8988T (cell line): ENCODE measurements at regions not wholly inside any gene's neighbourhood (a gene's known extent, or its start where the extent isn't known, plus 50 kb on each side); places are given as distances from the start of the nearest gene placed in this dataset.

Experiments used
- DNase-seq: peaks from one replicate; pipeline ENCODE4 v3.0.0; 2011

DNA sequence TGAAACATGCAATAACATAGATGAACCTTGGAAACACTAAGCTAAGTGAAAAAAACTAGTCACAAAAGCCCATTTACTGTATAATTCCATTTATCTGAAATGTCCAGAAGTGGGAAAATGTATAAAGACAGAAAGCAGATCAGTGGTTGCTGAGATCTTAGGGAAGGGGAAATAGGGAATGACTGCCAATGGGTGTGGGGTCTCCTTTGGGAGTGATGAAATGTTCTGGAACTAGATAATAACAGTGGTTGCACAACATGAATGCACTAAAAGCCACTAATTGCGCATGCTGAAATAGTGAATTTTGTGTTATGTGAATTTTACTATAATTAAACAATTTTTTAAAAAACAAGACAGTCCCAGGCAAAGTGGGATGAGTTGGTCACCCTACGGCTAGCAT, 472.8 kb downstream of the CCDC171 start:
- no peak for DNase-seq

GRCh38 chr9:16026886-16027285, 474.0 kb downstream of the CCDC171 start:
- no peak for DNase-seq

DNA sequence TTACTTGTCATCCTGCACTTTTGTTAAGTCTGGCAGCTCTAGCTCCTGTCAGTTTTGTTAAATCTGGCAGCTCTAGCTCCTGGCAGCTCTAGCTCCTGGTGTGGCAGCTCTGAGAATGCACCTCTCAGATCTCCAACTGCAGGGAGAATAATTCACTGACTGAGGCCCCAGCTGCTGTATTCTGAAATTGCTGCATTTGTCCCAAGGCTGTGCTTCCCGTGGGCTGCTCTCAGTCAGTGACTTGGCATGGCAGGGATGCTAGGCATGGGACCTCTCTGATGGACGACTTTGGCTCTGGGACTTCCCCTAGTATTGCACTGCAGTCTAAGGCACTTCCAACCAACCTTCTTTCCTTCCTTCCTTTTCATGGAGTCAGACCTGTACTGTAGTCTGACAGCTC, 475.7 kb downstream of the CCDC171 start:
- no peak for DNase-seq

DNA sequence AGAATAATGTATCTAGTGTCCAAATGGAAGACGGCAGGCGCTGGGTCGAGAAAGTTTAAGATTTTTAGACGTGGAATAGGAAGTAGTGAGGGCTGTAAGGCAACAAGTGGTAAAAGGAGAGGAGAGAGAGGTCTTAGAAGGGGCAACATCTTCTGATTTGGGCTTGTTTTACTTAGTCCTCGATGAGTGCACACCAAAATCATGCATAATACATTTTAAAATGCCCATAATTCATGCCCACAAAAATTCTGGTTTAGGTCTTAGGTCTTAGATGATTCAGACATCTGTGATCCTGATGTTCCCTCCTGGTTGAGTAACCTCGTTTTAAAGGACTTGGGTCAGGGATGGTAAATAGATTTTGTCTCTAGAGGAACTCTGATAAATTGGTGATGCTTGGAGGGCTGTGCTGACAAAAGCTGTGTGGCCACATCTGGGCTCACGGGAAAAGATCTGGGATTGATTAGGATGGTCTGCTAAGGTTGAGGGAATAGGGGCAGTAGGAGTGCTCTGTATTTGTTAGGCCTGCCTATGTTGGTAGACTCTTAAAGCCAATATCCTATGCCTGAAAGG, 476.3 kb downstream of the CCDC171 start:
- DNase-seq, result no peak

DNA sequence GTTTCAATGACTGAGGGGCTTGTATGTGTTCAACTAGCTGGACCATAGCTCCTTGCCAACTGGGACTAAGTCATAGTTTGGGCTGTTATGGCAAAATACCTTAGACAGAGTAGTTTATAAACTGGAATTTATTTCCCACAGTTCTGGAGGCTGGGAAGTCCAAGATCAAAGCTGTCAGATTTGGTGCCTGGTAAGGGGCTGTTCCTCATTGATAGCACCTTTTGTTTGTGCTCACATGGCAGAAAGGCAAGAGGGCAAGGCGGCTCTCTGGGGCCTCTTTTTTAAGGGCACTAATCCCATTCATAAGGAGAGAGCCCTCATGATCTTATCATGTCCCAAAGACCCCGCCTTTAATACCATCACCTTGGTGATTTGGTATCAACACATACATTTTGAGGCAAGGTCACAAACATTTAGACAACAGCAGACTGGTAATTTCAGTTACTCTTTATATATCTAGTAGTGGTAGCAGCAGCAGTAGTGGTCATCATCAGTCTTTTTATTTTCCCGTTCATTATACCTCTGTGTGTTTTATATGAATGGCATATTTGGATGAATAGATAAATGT, 477.0 kb downstream of the CCDC171 start:
- no peak for DNase-seq

GRCh38 chr9:16030528-16031185, 477.8 kb downstream of the CCDC171 start:
- DNase-seq, result peak; percentile 20

DNA sequence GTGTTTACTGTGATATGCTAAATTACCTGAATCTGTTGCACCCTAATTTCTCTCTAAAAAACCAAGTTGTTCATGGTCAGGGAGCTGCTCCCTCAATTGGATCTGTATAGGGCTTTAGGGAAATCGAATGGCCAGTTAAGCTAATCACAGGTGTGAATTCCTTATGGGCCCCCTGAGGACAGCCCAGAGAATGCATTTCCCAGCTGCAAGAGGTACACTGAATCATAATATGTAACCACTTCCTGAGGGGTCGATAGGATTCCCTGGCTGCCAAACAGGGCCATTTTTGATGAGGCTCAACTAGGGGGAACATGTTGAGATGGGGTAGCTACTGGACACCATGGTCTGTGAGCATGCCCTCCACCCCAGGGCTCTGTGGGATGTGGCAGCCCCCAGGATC, 478.6 kb downstream of the CCDC171 start:
- no peak for DNase-seq

DNA sequence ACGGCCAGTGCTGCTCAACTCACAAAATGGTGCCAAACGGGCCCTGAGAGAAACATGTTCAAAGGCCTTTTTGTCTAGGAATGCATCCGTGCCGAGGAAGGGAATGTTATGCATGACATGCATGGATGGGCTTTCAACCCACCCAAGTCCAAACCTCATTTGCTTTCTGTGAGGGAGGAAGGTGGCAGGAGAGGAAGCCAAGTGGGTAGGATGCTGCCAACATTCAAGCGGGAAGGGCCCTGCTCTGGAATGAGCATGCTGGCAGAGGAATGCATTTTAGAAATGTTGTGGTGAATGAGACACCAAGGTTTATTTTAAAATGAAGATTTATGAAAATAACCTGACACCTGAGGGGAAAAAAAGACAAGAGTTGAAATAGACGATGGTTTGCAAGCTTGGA, 479.1 kb downstream of the CCDC171 start:
- no peak for DNase-seq

DNA sequence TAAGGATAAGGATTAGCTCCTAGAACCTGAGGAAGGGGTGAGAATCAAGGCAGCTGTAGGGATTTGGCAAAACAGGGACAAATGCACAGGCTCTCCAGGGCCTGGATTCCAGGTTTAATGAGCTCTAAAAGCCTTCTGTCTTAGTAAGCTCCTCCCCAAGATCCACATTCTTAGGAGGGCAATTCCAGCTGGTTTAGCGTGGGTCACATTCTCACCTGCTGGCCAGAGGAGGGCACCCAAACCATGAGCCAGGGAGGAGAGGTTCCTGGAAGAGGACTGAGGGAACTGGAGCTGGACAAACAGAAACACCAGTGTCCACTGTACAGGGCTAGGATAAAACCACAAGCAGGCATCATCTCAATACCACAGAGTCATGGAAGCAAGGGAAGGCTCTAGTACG, 480.0 kb downstream of the CCDC171 start:
- no peak for DNase-seq

- no peak for DNase-seq
These were observed 480.4 kb downstream of the CCDC171 start for GRCh38 chr9:16033253-16033652.

- DNase-seq, result no peak
These were observed 481.3 kb downstream of the CCDC171 start for GRCh38 chr9:16033921-16034691.

DNA sequence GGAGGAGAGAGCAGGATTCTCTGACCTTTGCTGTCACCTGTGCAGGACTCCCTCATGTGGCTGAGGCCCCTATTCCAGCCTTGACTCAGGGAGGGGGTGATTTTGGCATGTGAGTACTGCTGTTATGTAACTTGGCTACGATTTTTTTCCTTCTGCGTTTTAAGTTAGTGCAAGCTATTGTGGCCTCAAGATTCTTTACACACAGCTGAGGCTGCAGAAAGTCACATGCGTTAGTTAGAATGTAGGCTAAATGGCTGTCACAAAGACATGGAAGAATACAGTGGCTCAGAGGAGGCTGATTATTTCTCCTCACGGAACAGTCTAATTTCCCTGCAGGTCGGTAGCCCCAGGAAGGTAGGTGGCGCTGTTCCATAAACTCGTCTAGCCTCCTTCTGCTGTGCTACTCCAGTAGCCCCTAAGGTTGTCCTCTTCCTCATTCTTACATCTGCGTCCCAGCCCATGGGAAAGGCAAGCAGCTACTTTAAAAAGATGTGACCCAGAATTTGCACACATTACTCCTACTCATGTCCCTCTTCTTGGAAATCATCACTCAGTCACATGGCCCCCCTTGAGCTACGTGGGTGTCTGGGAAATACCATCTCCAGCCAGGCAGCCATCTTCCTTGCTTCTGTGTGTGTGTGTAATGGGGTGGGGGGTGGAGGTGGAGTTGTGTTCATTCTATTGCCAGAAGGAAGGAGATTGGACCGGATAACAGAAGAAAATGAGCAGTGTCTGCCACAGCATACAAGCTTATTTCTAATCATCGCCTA, 486.6 kb downstream of the CCDC171 start:
- no peak for DNase-seq

DNA sequence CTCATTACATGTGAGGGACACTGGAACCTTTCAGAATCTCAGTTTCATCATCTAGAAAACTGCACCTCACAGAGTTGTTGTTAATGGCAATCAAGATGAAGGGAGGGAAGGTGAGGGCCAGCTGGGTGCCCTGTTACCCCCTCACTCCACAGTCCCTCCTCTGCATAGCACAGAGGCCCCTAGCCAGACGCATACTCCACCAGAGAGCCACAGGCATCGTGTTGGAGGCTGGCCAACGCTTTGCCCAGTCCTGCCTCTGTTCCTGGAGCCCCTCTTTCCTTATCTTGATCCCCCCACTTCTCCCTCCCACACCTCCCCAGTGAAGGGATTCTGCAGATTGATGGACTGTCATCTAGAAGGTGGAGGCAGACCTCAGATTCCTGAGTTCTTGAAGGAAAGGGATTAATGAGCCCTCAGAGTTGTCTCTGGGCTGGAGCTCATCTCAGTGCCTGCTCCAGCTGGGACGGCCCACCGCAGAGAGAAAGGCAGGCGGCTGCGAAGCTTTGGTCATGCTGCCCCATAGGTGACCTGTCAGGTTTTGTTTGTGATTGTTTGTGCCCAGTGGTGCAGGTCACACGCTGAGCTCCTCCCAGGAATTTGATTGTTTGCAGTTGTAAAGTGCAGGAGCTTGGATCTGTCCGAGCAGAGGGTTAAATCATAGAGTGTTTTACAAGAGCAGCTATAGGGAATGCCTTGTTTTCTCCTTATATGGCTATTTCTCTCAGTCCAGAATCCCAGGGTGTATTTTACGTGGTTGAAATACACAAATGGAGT, 487.3 kb downstream of the CCDC171 start:
- DNase-seq, result no peak

DNA sequence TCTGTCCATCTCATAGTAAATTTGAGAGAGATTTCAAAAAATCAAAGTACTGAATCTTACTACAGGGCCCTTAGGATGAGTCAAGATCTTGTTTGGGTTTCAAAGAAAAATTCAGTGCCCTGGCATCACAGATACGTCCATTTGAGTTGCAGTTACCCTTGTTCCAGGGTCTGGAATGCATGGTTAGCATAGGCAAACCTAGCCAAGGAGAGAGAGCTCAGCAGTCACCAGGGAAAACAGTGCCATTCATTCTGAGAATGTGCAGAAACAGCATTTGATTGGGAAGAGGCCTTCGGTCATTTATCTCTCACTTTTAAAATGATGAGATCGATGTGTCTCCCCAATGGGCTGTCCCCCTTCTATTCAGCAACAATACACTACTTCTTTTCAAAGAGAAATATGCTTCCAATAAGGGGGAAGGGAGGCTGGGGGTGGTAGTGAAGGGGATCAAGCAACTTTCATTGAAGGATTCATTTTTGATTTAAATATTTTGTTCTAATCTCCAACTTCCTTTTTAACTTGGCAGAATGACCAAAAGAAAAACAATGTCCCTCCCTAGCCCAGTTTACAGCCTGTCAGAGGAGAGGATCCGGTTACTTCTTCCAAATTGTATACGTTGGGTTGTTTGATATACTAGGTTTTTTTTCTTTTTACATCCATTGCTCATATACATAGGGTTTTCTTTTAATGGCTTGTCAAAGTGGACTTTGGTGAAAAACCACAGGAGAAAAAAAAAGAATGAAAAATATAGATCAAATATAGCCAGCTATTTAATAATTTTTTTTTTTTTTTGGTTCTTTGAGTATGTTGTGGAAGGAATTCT, 491.1 kb downstream of the CCDC171 start:
- DNase-seq, result no peak

GRCh38 chr9:16044579-16044881, 491.7 kb downstream of the CCDC171 start:
- DNase-seq, result no peak

- DNase-seq, result no peak
These were observed 492.9 kb downstream of the CCDC171 start for GRCh38 chr9:16045651-16046280.

DNA sequence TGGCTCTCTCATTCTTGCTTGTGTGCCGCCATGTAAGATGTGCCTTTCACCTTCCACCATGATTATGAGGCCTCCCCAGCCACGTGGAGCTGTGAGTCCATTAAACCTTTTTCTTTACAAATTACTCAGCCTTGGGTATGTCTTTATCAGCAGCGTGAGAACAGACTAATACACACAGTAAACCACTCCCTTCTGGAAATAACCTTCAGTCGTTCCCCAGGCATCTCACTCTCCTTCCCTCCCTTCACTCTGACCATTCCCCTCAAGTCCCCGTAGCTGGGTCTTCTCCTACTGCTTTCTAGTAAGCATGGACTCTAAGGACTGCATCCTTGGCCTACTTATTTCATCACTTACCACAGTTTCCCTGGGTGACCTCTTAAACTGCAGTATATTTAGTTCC, 493.9 kb downstream of the CCDC171 start:
- no peak for DNase-seq

GRCh38 chr9:16048129-16048528, 495.3 kb downstream of the CCDC171 start:
- DNase-seq, result no peak

DNA sequence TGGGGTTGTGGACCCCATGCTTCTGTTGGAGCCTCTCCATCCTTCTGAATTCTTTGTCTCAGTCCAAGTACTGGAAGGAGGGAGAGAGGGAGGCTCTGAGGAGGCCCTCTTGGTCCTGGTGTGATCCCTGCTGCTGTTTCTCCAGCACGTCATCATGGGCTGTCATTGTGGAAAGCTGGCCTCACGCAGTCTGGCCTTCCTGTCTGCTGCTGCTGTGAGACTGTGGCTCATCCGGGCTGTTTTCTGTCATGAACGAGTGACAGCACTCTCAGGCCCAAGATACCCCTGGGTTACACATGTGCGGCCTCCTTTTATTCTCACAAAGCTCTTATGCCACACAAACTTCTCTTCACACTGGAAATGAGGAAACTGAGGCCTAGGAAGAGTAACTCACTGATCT, 499.3 kb downstream of the CCDC171 start:
- no peak for DNase-seq

DNA sequence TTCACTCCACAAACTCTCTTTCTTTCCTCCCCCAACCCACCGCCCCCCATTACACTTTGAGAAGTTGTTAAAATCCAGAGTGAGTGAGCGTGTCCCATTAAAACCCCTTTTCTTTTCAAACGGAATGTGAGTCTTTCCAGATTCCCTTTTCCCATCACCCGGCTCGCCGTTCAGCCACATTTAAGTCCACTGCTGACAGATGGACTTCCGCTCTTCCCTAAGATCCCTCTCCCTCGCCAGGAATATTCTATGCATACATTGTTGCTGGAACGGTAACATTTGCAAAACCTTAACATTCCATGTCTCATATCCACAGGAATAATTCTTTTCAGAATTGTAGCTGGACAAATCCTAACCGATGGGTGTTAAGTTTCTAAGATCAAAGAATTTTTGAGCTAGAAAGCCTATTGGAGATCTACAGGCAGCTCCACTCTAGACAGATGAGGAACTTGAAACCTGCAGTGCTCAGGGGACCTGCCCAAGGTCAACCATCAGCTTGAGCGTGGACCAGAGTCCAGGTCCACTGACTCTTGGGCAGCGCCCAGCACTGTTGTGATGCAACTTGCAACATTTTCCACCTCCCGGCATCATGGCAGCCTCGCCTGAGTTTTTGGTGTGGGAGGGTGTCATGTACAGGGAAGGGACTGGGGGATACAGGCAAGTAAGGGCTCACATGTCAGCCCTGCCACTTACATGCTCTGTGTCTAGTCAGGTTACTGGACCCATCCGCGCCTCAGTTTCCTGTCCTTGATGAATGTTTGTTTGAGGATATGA, 500.1 kb downstream of the CCDC171 start:
- DNase-seq, result no peak
